ENCODE measurements at regions not wholly inside any gene's neighbourhood (a gene's known extent, or its start where the extent isn't known, plus 50 kb on each side); places are given as distances from the start of the nearest gene placed in this dataset.
"Not testable (repeated sequence)": the region's sequence is repeated elsewhere in the genome, so short reads cannot be mapped to it uniquely, and the experiment has no call there.

DNA sequence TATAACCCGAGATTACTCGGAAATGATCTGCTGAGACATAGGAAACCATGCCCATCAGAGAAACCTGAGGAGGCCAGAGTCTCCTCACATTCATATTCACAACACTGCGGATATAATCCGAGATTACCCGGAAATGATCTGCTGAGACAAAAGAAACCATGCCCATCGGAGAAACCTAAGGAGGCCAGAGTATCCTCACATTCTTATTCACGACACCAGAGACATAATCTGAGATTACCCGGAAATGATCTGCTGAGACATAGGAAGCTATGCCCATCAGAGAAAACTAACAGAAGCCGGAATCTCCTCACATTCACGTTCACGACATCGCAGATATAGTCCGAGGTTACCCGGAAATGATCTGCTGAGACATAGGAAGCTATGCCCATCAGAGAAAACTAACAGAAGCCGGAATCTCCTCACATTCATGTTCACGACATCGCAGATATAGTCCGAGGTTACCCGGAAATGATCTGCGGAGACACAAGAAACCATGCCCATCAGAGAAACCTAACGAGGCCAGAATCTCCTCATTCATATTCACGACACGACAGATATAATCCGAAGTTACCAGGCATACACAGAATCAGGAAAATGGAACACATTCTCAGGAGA, 422.3 kb upstream of the AKR1E2 start:
- DNase-seq (ENCODE audit: low read depth in 4 of 4, low spot score in 2 of 4), result no peak

DNA sequence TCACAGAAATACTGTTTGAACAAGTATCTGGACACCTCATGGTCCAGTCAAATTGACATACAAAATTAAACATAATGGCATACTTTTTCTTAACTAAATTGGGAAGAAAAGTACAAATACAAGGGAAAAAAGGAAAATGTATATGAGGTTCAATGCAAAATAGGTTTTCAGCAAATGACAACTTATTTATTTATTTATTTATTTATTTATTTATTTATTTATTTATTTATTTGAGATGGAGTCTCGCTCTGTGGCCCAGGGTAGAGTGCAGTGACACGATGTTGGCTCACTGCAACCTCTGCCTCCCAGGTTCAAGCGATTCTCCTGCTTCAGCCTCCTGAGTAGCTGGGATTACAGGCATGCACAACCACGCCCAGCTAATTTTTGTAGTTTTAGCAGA, 424.9 kb upstream of the AKR1E2 start:
- not testable (repeated sequence) for DNase-seq (ENCODE audit: low read depth in 4 of 4, low spot score in 2 of 4)

DNA sequence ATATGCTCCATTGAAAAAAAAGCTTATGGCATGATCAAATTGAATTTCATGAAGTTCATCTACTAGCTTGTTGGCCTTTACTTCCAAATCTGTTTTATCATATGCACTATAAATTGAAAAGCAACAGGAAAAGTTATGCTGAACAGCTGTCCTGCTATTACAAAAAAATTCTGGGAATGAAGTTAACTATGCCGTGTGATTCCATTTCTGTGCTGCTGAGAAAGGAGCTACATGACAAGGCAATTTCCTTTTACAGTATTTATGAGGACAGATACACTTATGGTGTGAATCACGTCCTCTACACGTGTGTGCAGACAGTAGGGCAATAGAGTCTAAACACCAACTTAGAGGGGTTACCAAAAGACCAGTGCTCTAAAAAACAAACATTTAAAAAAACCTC, 426.5 kb upstream of the AKR1E2 start:
- DNase-seq (ENCODE audit: low read depth in 4 of 4, low spot score in 2 of 4), result no peak

DNA sequence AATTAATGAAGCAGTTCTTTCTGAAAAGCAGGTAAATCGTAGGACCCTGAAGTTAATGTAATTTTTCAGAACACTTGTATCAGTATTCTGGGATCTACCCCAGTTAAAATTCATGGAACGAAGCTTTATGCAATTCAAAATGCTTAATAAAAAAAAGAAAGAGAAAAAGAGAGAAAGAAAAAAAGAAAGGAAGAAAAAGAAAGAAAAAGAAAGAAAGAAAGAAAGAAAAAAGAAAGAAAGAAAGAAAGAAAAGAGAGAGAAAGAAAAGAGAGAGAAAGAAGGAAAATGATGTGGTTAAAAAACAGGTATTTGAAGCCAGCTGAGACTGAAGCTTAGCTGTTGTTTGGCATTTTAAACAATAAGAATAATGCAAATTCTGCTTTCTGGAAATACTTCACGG, 427.4 kb upstream of the AKR1E2 start:
- DNase-seq (ENCODE audit: low read depth in 4 of 4, low spot score in 2 of 4), result no peak

DNA sequence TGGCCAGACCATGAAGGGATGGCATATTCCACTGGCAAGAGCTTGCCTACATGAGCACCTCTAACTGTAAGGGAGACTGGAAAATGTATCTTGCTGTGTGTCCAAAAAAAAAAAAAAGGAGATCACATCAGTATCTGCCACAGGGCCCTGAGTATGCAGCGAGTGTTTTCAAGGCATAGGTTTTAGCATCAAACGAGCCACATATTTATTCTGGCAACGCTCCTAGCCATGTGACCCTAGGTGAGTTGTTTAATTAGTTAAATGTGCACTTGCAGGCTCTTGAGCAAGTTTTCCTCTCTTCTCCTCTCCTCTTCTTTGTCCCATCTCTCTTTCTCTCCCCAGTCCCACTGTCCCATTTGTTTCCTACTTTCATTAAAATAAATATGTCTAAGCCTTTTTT, 428.7 kb upstream of the AKR1E2 start:
- no peak for DNase-seq (ENCODE audit: low read depth in 4 of 4, low spot score in 2 of 4)

DNA sequence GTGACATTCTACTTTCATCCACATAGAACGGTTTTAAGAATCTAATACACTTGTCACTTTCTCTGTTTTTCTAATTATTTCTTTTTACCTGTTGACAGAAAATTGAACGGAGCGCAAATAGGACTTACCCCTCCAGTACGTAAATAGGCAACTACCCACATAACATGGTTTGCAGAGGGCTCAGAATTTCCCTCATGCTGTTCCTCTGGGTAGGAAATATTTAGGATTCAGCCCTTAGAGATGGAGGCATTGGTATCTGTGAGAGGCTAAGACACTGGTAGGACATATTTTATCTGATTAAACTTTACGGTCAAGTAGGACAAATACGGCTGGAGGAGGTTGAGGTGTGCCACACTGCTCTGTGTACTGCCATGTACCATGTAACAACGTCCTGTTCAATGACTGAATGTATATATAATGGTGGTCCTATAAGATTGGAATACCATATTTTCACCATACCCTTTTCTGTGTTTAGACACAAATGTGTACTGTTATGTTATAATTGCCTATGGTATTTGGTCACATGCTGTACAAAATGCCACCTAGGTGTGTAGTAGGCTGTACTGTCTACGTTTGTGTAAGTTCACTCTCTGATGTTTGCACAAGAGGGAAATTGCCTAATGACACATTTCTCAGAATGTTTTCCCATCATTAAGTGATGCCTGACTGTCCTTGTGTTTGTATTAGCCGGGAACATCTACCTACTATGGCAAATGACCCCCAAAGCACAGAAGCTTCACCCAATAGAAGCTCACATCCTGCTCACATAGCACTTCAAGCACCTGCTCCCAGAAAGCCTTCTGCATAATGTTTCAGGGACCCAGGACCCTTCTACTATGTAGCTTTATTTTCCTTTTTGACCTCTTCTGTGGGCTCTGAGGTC, 429.4 kb upstream of the AKR1E2 start:
- no peak for DNase-seq (ENCODE audit: low read depth in 4 of 4, low spot score in 2 of 4)

DNA sequence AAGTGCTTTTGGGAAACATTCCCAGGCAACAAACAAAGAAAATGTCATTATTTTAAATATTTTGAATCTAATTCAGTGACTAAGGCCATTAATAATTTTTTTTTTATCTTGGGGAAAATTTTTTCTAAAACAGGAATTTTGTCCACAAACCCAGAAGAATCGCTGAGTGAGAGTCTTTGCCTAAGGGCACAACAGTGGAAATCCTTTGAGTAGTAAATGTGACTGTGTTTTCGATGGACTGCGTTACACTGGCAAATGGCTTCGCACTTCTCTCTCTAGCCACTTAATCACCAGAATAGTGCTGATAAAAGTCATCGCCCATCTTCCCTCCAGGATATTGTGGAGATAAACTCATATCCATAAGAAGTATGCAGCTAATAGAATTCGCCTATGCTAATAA, 430.3 kb upstream of the AKR1E2 start:
- no peak for DNase-seq (ENCODE audit: low read depth in 4 of 4, low spot score in 2 of 4)

DNA sequence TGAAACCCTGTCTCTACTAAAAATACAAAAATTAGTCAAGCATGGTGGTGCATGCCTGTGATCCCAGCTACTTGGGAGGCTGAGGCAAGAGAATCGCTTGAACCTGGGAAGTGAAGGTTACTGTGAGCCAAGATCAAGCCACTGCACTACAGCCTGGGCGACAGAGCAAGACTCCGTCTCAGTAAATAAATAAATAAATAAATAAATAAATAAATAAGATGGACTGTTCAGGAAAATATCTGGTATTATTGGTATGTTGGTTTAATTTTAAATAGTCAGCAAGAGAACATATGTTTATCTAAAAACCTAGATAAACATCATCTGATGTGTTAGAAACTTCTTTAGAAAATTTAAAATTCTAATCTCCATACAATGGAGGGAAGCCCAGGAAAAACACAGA, 431.6 kb upstream of the AKR1E2 start:
- not testable (repeated sequence) for DNase-seq (ENCODE audit: low read depth in 4 of 4, low spot score in 2 of 4)

DNA sequence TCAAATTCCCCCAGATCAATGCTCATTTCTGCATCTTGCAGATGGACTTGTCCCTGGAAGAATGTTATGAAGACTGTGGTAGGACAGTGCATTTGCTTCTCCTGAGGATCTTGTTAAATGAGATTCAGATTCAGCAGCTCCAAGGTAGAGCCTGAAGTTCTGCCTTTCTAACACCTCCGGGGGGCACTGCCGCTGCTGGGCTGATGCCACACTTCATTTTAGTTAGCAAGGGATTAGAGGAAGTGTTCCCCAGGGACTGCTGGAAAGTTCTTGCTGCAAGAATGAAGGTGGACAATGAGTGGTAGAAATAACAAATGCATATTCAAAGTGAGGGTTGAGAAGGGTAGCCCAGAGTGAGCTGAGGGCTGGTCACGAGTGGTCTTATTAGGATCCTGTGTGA, 434.3 kb upstream of the AKR1E2 start:
- no peak for DNase-seq (ENCODE audit: low read depth in 4 of 4, low spot score in 2 of 4)

DNA sequence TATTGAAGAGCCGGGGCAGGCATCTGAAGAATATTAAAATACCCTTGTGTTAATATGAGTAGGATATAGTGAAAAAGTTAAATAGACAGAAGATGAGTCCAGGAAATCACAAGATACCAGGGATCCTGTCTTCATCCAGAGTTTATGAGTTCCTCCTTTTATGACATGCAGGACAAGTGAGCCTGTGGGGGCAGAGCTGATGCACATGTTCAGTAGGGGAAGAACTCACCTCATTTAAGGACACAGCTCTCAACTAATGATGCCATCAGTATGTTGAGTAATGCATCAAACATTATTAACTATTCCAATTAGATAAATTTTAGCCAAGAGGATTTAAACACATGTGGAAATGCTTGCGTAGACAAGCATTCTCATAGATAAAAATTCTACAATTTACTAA, 435.8 kb upstream of the AKR1E2 start:
- DNase-seq (ENCODE audit: low read depth in 4 of 4, low spot score in 2 of 4), result no peak

DNA sequence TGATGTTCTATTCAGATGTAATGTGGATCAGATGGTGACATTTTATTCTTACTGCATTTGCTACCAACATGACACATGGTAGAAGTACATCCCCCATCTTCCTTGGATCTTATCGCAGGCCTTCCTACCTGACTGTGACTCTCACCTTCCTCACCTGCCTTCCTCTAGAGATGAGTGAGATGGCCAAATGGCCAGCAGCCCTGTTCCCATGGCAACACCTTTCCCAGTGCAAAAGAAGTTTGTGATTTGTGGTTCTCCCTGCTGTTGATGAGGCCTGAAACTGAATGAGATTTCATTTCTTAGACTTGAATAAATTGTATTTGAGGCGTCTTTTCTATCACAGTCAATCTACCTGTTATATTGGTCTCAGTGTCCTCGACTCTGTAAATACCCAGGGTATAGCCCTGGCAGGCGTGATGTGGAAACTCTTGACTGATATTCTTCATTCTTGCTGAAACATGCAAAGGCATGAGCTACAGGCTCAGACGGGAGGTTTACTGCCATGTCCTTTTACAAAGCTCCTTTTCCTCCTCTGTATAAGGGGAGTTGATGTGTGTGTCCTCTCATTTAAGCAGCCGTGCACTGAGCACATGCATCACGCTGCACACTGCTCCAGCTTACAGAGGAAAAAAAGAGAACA, 440.7 kb upstream of the AKR1E2 start:
- no peak for DNase-seq (ENCODE audit: low read depth in 4 of 4, low spot score in 2 of 4)

DNA sequence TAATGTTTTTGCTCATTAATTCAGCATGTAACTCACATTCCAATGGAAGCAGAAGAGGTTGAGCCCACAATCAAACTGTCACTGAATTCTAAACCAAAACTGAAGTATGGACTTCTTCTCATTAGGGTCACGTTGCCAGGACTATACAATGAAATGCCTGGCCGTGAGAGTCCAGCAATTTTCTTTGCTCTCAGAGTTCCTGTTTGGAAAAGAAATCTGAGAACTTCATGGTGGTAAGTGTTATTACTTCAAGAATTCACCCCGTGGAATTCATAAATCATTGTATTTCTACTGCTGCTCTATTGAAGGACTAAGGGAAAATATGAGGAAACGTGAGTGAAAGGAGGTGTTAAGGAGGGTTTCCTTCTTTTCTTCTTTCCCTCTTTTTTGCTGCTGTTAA, 441.8 kb upstream of the AKR1E2 start:
- DNase-seq (ENCODE audit: low read depth in 4 of 4, low spot score in 2 of 4), result peak in 3 of 4 donors; percentile 20 to 63 (median 52)

DNA sequence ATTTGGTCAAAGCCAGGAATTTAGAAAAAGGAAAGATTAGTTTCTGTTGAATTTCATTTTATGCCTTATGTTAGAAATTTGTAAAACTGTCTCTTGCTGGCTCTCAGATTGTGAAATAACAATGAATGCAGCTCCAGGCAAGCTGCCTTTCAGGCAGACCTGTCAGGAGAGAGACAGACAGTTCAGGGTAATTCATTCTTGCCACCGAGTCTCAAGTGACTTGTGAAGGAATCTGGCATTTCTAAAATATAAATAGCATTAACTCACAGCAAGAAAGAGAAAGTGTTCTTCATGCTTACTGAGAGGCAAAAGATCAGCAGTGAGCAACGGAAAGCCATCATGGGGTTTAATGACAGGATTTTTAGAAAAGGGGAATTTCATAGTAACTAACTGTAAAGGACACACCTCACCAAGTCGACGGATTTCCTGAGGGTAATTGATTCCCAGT, 442.3 kb upstream of the AKR1E2 start:
- DNase-seq (ENCODE audit: low read depth in 4 of 4, low spot score in 2 of 4), result no peak

DNA sequence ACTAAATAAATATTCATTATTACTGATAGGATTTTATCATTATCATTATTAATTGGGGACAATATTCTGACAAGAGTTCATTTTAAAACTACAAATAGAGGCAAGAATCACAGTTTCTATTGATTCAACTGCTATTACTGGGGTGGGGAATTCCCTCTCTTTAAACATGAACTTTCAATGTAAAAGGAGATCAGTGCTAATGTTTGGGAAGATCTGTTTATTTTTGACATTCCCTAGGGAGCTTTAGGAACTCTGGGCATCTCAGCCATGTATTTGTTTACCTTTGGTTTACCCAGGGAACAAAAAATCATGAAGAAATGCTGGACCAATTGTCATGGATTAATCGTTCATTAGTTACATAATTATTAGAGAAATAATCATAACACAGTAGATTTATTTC, 443.2 kb upstream of the AKR1E2 start:
- DNase-seq (ENCODE audit: low read depth in 4 of 4, low spot score in 2 of 4), result no peak

DNA sequence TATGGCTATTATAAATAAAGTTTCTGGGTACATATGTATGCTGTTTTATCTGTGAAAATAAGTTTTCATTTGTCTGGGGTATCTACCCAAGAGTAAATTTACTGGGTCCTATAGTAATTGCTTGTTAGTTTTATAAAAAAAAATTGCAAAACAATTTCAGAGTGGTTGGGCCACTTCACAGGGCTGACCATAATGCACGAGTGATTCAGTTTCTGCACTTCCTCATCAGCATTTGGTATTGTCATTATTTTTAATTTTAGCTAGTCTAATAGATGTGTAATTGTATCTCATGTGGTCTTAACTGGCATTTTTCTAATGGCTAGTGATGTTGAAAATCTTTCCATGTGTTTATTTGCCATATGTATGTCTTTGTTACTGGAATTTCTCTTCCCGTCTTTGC, 452.4 kb upstream of the AKR1E2 start:
- no peak for DNase-seq (ENCODE audit: low read depth in 4 of 4, low spot score in 2 of 4)

DNA sequence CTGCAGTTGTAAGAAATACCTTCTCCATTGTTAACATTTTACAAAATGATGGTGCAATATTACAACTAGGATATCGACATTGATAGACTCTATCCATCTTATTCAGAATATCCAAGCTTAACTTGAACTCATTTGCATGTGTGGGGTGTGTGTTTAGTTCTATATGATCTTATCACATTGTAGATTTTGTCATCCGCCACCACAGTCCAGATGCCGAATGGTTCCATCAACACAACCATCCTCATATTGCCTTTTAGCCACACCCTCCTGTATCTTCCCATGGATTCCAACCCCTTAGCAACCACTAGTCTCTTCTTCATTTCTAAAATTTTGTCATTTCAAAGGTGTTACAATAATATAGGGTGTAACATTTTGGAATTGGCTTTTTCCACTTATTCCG, 452.9 kb upstream of the AKR1E2 start:
- no peak for DNase-seq (ENCODE audit: low read depth in 4 of 4, low spot score in 2 of 4)

DNA sequence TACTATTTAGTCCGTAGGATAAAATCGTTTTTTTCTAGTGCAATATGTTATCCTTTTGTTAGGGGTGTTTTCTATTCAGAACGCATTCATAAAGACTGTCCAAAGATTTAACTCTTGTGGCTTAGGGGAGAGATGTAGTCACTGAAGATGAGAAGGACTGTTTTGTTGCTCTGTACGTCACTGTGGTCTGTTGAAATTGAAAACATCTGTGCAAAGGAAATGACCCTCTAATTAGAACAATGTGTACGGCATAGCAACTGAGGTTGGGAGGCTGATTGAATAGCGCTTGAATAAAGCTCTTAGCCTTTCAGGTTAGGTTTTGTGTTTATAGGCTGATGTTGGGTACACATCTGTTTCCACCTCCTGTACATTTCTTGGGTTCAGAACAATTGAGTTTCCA, 453.4 kb upstream of the AKR1E2 start:
- DNase-seq (ENCODE audit: low read depth in 4 of 4, low spot score in 2 of 4), result peak in 1 of 4 donors; percentile 39

DNA sequence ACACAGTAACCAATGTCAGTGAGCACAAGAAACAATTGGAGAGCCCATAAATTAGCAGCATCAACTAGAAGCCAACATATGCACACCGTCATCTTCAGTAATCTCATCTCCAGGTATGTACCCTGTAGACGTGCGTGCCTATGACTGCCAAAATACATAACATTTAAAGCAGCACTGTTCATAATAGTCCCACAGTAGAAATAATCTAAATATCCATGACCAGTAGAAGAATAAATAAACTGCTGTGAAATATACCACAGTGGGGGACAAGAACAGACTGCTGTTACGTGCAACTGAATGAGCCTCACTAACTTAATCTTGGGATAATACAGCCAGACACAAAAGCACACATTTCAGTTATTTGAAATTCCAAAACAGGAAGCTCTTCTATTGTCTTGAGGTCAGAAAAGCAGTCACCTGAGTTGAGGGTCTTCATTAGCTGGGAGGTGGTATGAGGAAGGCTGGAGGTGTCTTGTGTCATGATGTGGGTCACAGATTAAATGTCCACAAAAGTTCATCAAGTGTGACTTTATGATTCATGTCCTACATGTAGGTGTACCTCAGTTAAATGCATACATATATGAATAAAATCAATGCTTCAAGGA, 454.2 kb upstream of the AKR1E2 start:
- no peak for DNase-seq (ENCODE audit: low read depth in 4 of 4, low spot score in 2 of 4)

DNA sequence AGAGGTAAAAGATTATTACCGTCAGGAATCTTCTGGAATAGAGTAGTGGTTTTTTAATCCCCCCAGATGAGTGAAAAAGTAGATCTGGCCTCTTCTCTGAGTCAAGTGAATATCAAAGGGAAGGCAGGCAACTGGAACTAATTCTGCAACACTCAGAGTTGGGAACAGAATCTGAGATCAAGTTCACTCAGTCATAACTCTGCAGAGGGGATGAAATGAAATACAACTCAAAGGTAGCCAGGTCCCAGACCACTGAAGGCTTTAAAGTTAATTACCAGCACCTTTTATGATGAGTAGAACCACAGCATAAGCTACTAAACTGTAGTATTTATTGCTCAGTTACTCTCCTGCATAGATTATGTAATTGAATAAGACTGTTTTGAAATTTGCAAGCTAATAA, 455.6 kb upstream of the AKR1E2 start:
- DNase-seq (ENCODE audit: low read depth in 4 of 4, low spot score in 2 of 4), result no peak

DNA sequence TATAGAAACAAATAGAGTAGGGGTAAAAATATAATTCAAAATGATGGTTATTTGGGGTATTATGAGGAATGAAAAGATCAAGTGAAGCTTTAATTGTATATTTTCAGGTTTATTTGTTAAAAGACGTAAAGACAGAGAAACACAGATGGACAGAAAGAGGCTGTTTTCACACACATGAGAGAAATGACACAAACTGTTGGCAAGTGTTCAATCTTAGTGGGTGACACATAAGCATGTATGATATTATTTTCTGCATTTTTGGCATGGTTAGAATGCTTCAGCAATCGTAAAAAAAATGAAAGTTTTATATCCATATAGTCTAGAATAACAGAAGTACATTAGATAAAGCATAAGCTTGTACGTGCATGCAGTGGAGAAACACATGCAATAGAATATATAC, 464.4 kb upstream of the AKR1E2 start:
- DNase-seq (ENCODE audit: low read depth in 4 of 4, low spot score in 2 of 4), result no peak

DNA sequence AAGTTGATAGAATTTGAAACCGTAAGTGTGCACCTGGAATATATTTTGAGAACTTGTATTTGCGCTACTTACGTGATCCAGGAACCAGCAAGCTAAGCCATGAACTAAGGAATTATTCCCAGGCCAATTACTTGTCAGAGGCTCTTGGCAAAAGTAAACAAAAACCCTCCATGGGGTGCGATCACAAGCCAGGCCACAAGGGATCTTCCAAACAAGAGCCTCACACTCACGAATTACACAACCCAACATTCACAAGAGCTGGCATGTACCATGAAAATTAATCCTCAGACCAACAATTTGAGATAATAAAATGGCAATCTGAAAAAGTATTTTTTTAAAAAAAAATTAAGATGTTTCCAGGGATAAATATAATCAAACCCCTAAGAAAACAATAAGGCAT, 467.0 kb upstream of the AKR1E2 start:
- DNase-seq (ENCODE audit: low read depth in 4 of 4, low spot score in 2 of 4), result no peak
